Retinal pigment epithelial cell (primary cell): ENCODE measurements at regions not wholly inside any gene's neighbourhood (a gene's known extent, or its start where the extent isn't known, plus 50 kb on each side); places are given as distances from the start of the nearest gene placed in this dataset.

Source experiments
- DNase-seq: peaks from one replicate; pipeline ENCODE4 v3.0.0-alpha.2; 2010; ENCODE audit warnings: low read depth
- H3K4me3 ChIP-seq: 2 replicates; pipeline ENCODE4 v1.5.1; 2011; ENCODE audit warnings: mild to moderate bottlenecking, low read length, control low read depth, moderate library complexity
- CTCF ChIP-seq: conservative IDR thresholded peaks from 2 replicates; pipeline ENCODE4 v1.5.1; 2011; ENCODE audit warnings: low read depth, low read length, control low read depth, inconsistent platforms

- TF ChIP-seq CTCF, result no peak
- DNase-seq, result no peak
- H3K4me3 ChIP-seq, result no peak overlapping the region
Measured at GRCh38 chr6:15025446-15025845, 220.4 kb upstream of the JARID2 start.

- DNase-seq, result no peak
- no peak for TF ChIP-seq CTCF
- no peak overlapping the region for H3K4me3 ChIP-seq
Measured at GRCh38 chr6:15026832-15027231, 219.0 kb upstream of the JARID2 start.

GRCh38 chr6:15027472-15027871 lies 218.4 kb upstream of the JARID2 start:
- H3K4me3 ChIP-seq, result no peak overlapping the region
- TF ChIP-seq CTCF, result no peak

GRCh38 chr6:15032015-15032414 lies 213.9 kb upstream of the JARID2 start:
- TF ChIP-seq CTCF, result no peak
- no peak for DNase-seq
- no peak overlapping the region for H3K4me3 ChIP-seq

More at GRCh38 chr6:15027472-15027871, 218.4 kb upstream of the JARID2 start:
- DNase-seq, result no peak

- H3K4me3 ChIP-seq, result no peak overlapping the region
- no peak for TF ChIP-seq CTCF
- DNase-seq, result no peak
Measured at GRCh38 chr6:15033850-15034203, 212.0 kb upstream of the JARID2 start.

- peak; percentile 18 for DNase-seq
- no peak for TF ChIP-seq CTCF
- no peak overlapping the region for H3K4me3 ChIP-seq
Measured at GRCh38 chr6:15036690-15037245, 209.1 kb upstream of the JARID2 start.

GRCh38 chr6:15037253-15037652 lies 208.6 kb upstream of the JARID2 start:
- H3K4me3 ChIP-seq, result no peak overlapping the region
- no peak for TF ChIP-seq CTCF
- no peak for DNase-seq
